Esophagus squamous epithelium (tissue), 4 donors: ENCODE measurements at regions not wholly inside any gene's neighbourhood (a gene's known extent, or its start where the extent isn't known, plus 50 kb on each side); places are given as distances from the start of the nearest gene placed in this dataset.

Experiments
- CTCF ChIP-seq, 6 experiments: fragments of 450-650 bp in 4 of 6; fragments of 200-600 bp in 2 of 6; sonication (generic) in 2 of 6; IDR thresholded peaks; one replicate each; pipeline ENCODE4 v1.5.1; 2016 to 2019; ENCODE audit warnings: antibody characterized with exemption in 6 of 6, mild to moderate bottlenecking in 4 of 6, moderate library complexity in 4 of 6
- POLR2A ChIP-seq, 4 donors: fragments of 450-650 bp; IDR thresholded peaks; one replicate each; pipeline ENCODE4 v1.6.1; 2017; ENCODE audit warnings: antibody characterized with exemption in 4 of 4, mild to moderate bottlenecking in 4 of 4, moderate library complexity in 3 of 4

GRCh38 chr9:15068261-15068660 lies 158.0 kb upstream of the FREM1 start:
- TF ChIP-seq CTCF (IDR thresholded peaks at IDR 0.05) (no peak), POLR2A (IDR thresholded peaks at IDR 0.05) (no peak)
